Fibroblast of lung (primary cell): ENCODE measurements at regions not wholly inside any gene's neighbourhood (a gene's known extent, or its start where the extent isn't known, plus 50 kb on each side); places are given as distances from the start of the nearest gene placed in this dataset.

ENCODE experiments used
- DNase-seq, 2 donors: peaks; one replicate each; pipeline versions ENCODE4 v3.0.0 to v3.0.0-alpha.2; 2010; ENCODE audit warnings: low read depth in 2 of 2
- H2AFZ ChIP-seq: 2 replicates; pipeline ENCODE4 v1.5.1; 2012; ENCODE audit warnings: low read length, control low read depth, inconsistent platforms
- H3K27ac ChIP-seq: 2 replicates; pipeline ENCODE4 v1.5.1; 2011; ENCODE audit warnings: low read length, control low read depth; ENCODE audit not compliant: insufficient read depth
- H3K27me3 ChIP-seq: 2 replicates; pipeline ENCODE4 v1.5.1; 2011; ENCODE audit warnings: mild to moderate bottlenecking, low read length; ENCODE audit not compliant: control insufficient read depth, insufficient read depth
- H3K36me3 ChIP-seq: 2 replicates; pipeline ENCODE4 v1.5.1; 2011; ENCODE audit warnings: low read length; ENCODE audit not compliant: control insufficient read depth, insufficient read depth
- H3K4me1 ChIP-seq: 2 replicates; pipeline ENCODE4 v1.5.1; 2011; ENCODE audit warnings: low read length; ENCODE audit not compliant: control insufficient read depth, insufficient read depth; ENCODE audit errors: extremely low read depth
- H3K4me2 ChIP-seq: 2 replicates; pipeline ENCODE4 v1.5.1; 2011; ENCODE audit warnings: low read length, control low read depth; ENCODE audit not compliant: insufficient read depth; ENCODE audit errors: extremely low read depth
- H3K4me3 ChIP-seq, 4 experiments: fragments of 200-600 bp in 1 of 4; sonication (generic) in 1 of 4; replicated peaks in 1 of 4; 2 replicates each; pipeline ENCODE4 v1.5.1; 2011 to 2016; ENCODE audit warnings: low read length in 4 of 4, low read depth in 3 of 4, mild to moderate bottlenecking in 3 of 4, control low read depth in 2 of 4, inconsistent platforms in 1 of 4, mixed read lengths in 1 of 4; ENCODE audit not compliant: insufficient read depth in 1 of 4; ENCODE audit errors: control extremely low read depth in 1 of 4
- H3K79me2 ChIP-seq: 2 replicates; pipeline ENCODE4 v1.5.1; 2012; ENCODE audit warnings: mild to moderate bottlenecking, low read length, inconsistent platforms; ENCODE audit not compliant: control insufficient read depth, insufficient read depth
- H3K9ac ChIP-seq: 2 replicates; pipeline ENCODE4 v1.5.1; 2011; ENCODE audit warnings: mild to moderate bottlenecking, low read length, control low read depth; ENCODE audit not compliant: insufficient read depth
- H3K9me3 ChIP-seq: 2 replicates; pipeline ENCODE4 v1.5.1; 2012; ENCODE audit warnings: low read depth, low read length; ENCODE audit not compliant: control insufficient read depth, insufficient read depth
- H4K20me1 ChIP-seq: 2 replicates; pipeline ENCODE4 v1.5.1; 2011; ENCODE audit warnings: low read length; ENCODE audit not compliant: control insufficient read depth, insufficient read depth; ENCODE audit errors: extremely low read depth
- CTCF ChIP-seq, 2 donors: IDR thresholded peaks in 1 of 2; conservative IDR thresholded peaks in 1 of 2; 1 replicate in 1 of 2; 2 replicates in 1 of 2; pipeline ENCODE4 v1.5.1; 2011 to 2012; ENCODE audit warnings: low read length in 2 of 2, control low read depth in 1 of 2, inconsistent platforms in 1 of 2, low read depth in 1 of 2, mild to moderate bottlenecking in 1 of 2
- EZH2 ChIP-seq: IDR thresholded peaks from 2 replicates; pipeline ENCODE4 v1.5.1; 2012; ENCODE audit warnings: low read length, control low read depth, mild to moderate bottlenecking; ENCODE audit errors: missing control alignments

- no peaks in the 10 kb centered on the region for H3K9me3 ChIP-seq
- no peak overlapping the region for H3K4me2 ChIP-seq
- H2AFZ ChIP-seq, result no peak overlapping the region
- no peaks in the 10 kb centered on the region for H3K27me3 ChIP-seq
- H3K4me3 ChIP-seq, result no peak overlapping the region
- no peaks in the 10 kb centered on the region for H3K36me3 ChIP-seq
- DNase-seq, result no peak
- TF ChIP-seq EZH2, result no peak
- no peak for TF ChIP-seq CTCF (conservative IDR thresholded peaks at IDR 0.05 in 1 of 2, IDR thresholded peaks at IDR 0.05 in 1 of 2; ENCODE audit: low read depth in 1 of 2, low read length in 2 of 2)
- H4K20me1 ChIP-seq, result no peaks in the 10 kb centered on the region
- no peak overlapping the region for H3K27ac ChIP-seq
- H3K79me2 ChIP-seq, result no peaks in the 10 kb centered on the region
- H3K9ac ChIP-seq, result no peak overlapping the region
- no peaks in the 10 kb centered on the region for H3K4me1 ChIP-seq
Measured at GRCh38 chr11:81270686-81271085, 1463.0 kb downstream of the FAM181B start.

- Histone ChIP-seq H3K9ac (no peak overlapping the region), H2AFZ (no peak overlapping the region), H3K36me3 (no peaks in the 10 kb centered on the region), H3K4me2 (no peak overlapping the region), H3K79me2 (no peaks in the 10 kb centered on the region), H4K20me1 (no peaks in the 10 kb centered on the region), H3K27me3 (no peaks in the 10 kb centered on the region), H3K27ac (no peak overlapping the region), H3K4me3 (no peak overlapping the region), H3K9me3 (no peaks in the 10 kb centered on the region), H3K4me1 (no peaks in the 10 kb centered on the region)
- TF ChIP-seq EZH2 (no peak), CTCF (conservative IDR thresholded peaks at IDR 0.05 in 1 of 2, IDR thresholded peaks at IDR 0.05 in 1 of 2; ENCODE audit: low read depth in 1 of 2, low read length in 2 of 2) (no peak)
- DNase-seq, result no peak
Measured at GRCh38 chr11:81267246-81267645, 1466.4 kb downstream of the FAM181B start.

- Histone ChIP-seq H3K4me3 (no peak overlapping the region), H3K9me3 (no peaks in the 10 kb centered on the region), H3K4me1 (no peaks in the 10 kb centered on the region), H3K36me3 (no peaks in the 10 kb centered on the region), H3K9ac (no peak overlapping the region), H3K27ac (no peak overlapping the region), H4K20me1 (no peaks in the 10 kb centered on the region), H3K79me2 (no peaks in the 10 kb centered on the region), H3K27me3 (no peaks in the 10 kb centered on the region), H2AFZ (no peak overlapping the region), H3K4me2 (no peak overlapping the region)
- TF ChIP-seq CTCF (conservative IDR thresholded peaks at IDR 0.05 in 1 of 2, IDR thresholded peaks at IDR 0.05 in 1 of 2; ENCODE audit: low read depth in 1 of 2, low read length in 2 of 2) (no peak), EZH2 (no peak)
- no peak for DNase-seq
Measured at GRCh38 chr11:81259471-81259870, 1474.2 kb downstream of the FAM181B start.
